ENCODE measurements at regions not wholly inside any gene's neighbourhood (a gene's known extent, or its start where the extent isn't known, plus 50 kb on each side); places are given as distances from the start of the nearest gene placed in this dataset.

DNA sequence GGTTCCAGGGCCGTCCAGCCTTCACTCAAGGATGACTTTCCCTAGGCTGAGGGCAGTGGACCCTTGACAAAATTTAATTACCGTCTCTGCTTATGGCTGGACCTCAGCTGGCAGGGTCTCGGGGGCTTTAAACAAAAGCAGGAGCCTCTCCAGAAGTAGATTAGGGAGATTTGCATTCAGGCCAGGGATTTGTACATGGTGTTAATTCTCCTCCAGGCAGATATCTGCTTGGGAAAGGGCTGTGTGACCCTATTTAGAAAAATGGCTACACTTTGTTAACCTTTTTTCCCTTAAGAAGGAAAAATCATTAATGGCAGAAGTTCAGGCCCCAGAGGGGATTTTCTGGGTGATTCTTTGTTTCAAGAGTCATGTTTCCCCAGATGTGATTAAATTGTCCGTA lies 329.1 kb upstream of the C2CD4B start:
- TF ChIP-seq, protein P1, sequence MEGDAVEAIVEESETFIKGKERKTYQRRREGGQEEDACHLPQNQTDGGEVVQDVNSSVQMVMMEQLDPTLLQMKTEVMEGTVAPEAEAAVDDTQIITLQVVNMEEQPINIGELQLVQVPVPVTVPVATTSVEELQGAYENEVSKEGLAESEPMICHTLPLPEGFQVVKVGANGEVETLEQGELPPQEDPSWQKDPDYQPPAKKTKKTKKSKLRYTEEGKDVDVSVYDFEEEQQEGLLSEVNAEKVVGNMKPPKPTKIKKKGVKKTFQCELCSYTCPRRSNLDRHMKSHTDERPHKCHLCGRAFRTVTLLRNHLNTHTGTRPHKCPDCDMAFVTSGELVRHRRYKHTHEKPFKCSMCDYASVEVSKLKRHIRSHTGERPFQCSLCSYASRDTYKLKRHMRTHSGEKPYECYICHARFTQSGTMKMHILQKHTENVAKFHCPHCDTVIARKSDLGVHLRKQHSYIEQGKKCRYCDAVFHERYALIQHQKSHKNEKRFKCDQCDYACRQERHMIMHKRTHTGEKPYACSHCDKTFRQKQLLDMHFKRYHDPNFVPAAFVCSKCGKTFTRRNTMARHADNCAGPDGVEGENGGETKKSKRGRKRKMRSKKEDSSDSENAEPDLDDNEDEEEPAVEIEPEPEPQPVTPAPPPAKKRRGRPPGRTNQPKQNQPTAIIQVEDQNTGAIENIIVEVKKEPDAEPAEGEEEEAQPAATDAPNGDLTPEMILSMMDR (IDR thresholded peaks at IDR 0.05): no peak
- TF ChIP-seq EZH2 (IDR thresholded peaks at IDR 0.05; ENCODE audit: borderline replicate concordance, insufficient read depth, low read depth, low read length, poor library complexity, severe bottlenecking): no peak

Measured in B cell (primary cell).